Tibial nerve (tissue), 4 donors: ENCODE measurements at regions not wholly inside any gene's neighbourhood (a gene's known extent, or its start where the extent isn't known, plus 50 kb on each side); places are given as distances from the start of the nearest gene placed in this dataset.

Source experiments
- DNase-seq, 2 donors: peaks; one replicate each; pipeline ENCODE4 v3.0.0-alpha.2; 2019; ENCODE audit warnings: low spot score in 2 of 2
- H3K27ac ChIP-seq, 4 donors: fragments of 200-600 bp; sonication (generic) in 3 of 4; one replicate each; pipeline ENCODE4 v1.5.1; 2017 to 2019; ENCODE audit warnings: mild to moderate bottlenecking in 1 of 4
- H3K27me3 ChIP-seq, 2 donors: fragments of 200-600 bp; sonication (generic) in 1 of 2; one replicate each; pipeline versions ENCODE4 v1.5.1 to v1.6.0; 2017 to 2019
- H3K36me3 ChIP-seq, 3 donors: fragments of 200-600 bp; sonication (generic); one replicate each; pipeline ENCODE4 v1.5.1; 2018 to 2019
- H3K4me1 ChIP-seq, 4 donors: fragments of 200-600 bp; sonication (generic) in 3 of 4; one replicate each; pipeline ENCODE4 v1.5.1; 2017 to 2019
- H3K4me3 ChIP-seq, 4 donors: fragments of 200-600 bp; sonication (generic) in 3 of 4; one replicate each; pipeline ENCODE4 v1.5.1; 2017 to 2019; ENCODE audit warnings: mild to moderate bottlenecking in 1 of 4, moderate library complexity in 1 of 4
- H3K9me3 ChIP-seq, 4 donors: fragments of 200-600 bp; sonication (generic) in 3 of 4; one replicate each; pipeline ENCODE4 v1.5.1; 2017 to 2019
- EP300 ChIP-seq, 2 donors: sonication (generic); formaldehyde crosslinking; IDR thresholded peaks; one replicate each; pipeline ENCODE4 v1.6.1; 2017; ENCODE audit warnings: antibody characterized with exemption in 2 of 2, mild to moderate bottlenecking in 1 of 2
- POLR2A ChIP-seq, 2 donors: fragments of 450-650 bp; IDR thresholded peaks; one replicate each; pipeline ENCODE4 v1.6.1; 2017; ENCODE audit warnings: antibody characterized with exemption in 2 of 2, mild to moderate bottlenecking in 2 of 2, moderate library complexity in 2 of 2
- WGBS, 2 donors: methylation state at CpG; one replicate each; pipeline ENCODE4 v1.1.5; 2018; 5-methylcytosine and 5-hydroxymethylcytosine counted together
- TF ChIP-seq, protein P1 (sequence below), 5 experiments: fragments of 200-600 bp in 3 of 5; fragments of 450-650 bp in 2 of 5; sonication (generic) in 3 of 5; IDR thresholded peaks; one replicate each; pipeline ENCODE4 v1.5.1; 2016 to 2019; ENCODE audit warnings: antibody characterized with exemption in 5 of 5, mild to moderate bottlenecking in 3 of 5, moderate library complexity in 2 of 5

DNA sequence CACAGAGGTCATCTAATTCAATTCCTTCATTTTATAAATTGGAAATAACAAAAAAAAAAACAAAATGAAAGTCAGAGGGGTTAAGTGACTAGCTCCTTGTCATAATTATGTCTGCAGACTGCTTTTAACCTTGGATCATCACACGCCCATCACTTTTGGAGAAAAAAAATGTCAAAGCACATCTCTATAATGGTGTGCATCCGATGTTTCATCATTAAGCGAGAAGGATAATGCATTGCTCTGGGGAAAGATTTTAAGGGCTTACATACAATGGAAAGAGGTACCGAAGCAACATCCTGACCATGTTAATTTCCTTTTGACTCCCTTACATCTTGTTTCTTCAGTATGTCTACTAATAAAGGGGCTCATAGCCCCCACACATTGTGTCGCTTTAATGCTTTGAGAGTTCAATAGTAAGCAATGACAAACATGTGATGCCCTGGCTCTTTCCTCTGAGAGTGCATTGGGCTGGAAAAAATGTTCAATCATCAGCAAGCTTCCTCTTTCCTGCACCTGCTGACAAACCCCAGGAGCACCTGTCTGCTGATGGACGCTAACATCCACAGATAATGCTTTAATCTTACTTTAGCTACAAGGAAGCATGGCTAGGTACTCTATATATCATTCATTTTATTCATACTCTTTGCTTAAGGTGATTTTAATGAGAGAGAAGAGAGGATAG, 242.2 kb downstream of the SMARCA2 start:
- Histone ChIP-seq H3K4me1 (peaks cover 0 to 4% (median 0%) of the 10 kb centered on the region in 4 donors), H3K27me3 (no peaks in the 10 kb centered on the region), H3K36me3 (no peaks in the 10 kb centered on the region), H3K4me3 (no peak overlapping the region), H3K9me3 (no peaks in the 10 kb centered on the region), H3K27ac (no peak overlapping the region)
- WGBS, 2 donors: 88 to 89% methylated on average over 6 of the region's 6 CpGs
- TF ChIP-seq EP300 (IDR thresholded peaks at IDR 0.05) (no peak), POLR2A (IDR thresholded peaks at IDR 0.05) (no peak)
- TF ChIP-seq, protein P1, sequence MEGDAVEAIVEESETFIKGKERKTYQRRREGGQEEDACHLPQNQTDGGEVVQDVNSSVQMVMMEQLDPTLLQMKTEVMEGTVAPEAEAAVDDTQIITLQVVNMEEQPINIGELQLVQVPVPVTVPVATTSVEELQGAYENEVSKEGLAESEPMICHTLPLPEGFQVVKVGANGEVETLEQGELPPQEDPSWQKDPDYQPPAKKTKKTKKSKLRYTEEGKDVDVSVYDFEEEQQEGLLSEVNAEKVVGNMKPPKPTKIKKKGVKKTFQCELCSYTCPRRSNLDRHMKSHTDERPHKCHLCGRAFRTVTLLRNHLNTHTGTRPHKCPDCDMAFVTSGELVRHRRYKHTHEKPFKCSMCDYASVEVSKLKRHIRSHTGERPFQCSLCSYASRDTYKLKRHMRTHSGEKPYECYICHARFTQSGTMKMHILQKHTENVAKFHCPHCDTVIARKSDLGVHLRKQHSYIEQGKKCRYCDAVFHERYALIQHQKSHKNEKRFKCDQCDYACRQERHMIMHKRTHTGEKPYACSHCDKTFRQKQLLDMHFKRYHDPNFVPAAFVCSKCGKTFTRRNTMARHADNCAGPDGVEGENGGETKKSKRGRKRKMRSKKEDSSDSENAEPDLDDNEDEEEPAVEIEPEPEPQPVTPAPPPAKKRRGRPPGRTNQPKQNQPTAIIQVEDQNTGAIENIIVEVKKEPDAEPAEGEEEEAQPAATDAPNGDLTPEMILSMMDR (IDR thresholded peaks at IDR 0.05): no peak
- DNase-seq: no peak

DNA sequence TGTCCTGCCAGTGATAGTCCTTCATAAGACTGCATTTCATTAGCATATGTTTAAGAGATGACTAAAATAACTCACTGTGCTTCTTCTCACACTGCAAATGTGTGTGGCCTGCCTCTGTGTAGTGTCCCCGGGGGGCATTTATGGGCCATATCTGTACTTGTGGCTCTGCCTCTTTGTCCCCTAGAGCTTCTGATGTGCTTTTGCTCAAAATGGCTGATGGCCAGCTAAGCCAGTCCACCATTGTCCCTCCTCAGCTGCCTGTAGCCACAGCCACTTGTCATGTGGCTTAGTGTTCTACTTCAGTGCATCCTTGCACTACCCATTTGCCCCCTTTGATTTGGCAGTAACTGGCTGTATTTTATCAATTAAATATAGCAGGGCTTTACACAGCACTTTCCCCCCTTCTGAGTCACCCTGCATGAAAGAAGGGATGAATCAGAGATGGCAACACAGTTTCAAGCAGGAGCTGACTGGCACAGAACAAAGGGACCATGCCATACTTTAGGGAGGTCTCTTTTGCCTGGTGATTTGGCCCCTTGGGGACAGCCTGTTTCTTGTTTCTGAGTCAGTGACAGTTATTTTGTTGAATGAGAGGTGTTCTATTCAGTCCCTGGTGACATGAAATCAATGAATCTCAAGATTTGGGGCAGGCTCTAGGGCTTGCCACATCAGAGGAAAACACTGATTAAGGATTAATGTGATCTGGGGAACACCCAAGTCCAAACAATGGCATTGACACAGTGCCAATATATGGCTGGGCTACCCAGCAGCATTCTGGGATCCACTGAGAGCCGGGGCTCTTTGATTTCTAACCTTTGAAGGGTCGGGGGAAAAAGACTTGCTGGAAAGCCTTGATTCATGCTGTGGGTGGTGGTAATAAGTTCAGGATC, 245.5 kb downstream of the SMARCA2 start:
- Histone ChIP-seq H3K4me3 (no peak overlapping the region), H3K27me3 (no peaks in the 10 kb centered on the region), H3K36me3 (no peaks in the 10 kb centered on the region), H3K27ac (no peak overlapping the region), H3K4me1 (peaks cover 0 to 17% (median 3%) of the 10 kb centered on the region in 4 donors), H3K9me3 (no peaks in the 10 kb centered on the region)
- DNase-seq: no peak
- 53 to 57% methylated on average over 3 of the region's 3 CpGs for WGBS, 2 donors
- TF ChIP-seq POLR2A (IDR thresholded peaks at IDR 0.05) (no peak), EP300 (IDR thresholded peaks at IDR 0.05) (no peak)
- TF ChIP-seq, protein P1 (IDR thresholded peaks at IDR 0.05): no peak

GRCh38 chr9:2261421-2262103, 246.4 kb downstream of the SMARCA2 start:
- 72 to 80% methylated on average over 4 of the region's 4 CpGs for WGBS, 2 donors
- Histone ChIP-seq H3K27me3 (no peaks in the 10 kb centered on the region), H3K4me3 (no peak overlapping the region), H3K9me3 (no peaks in the 10 kb centered on the region), H3K36me3 (no peaks in the 10 kb centered on the region), H3K27ac (no peak overlapping the region), H3K4me1 (peaks cover 0 to 17% (median 3%) of the 10 kb centered on the region in 4 donors)
- no peak for TF ChIP-seq POLR2A (IDR thresholded peaks at IDR 0.05)
- TF ChIP-seq, protein P1 (IDR thresholded peaks at IDR 0.05): no peak
- TF ChIP-seq EP300 (IDR thresholded peaks at IDR 0.05): no peak
- no peak for DNase-seq

DNA sequence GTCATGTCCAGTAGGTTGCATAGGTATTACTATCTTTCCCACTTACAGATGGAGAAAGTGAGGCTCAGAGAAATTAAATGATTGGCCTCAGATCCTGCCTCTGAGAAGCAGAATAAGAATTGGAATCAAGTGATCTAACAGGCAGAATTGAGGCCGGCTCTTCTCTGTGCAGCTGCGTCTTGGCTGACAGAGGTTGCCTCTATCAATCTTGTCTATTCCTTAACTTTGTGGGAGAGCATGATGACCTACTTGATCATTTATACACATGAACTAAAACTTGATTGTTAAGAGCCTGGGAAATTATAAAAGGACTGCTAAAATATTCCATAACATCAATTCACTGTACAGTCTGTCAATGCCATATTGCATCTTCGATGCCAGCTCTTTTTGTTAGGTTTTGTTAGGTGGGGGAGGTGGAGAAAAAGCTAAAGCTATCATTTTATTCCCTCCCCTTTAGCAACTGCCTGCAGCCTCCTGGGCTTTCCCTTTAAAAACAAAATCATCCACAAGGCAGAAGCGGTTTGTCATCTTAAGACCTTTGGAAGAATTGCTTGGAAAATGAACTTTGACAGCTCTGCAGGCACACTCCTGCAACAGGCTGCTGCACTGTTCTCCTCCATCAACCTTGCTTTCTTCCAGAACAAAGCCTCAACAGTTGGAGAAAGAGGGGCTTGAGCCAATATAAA, 247.4 kb downstream of the SMARCA2 start:
- WGBS, 2 donors: 32 to 38% methylated on average over 4 of the region's 4 CpGs
- no peaks in the 10 kb centered on the region for H3K27me3 ChIP-seq
- no peak overlapping the region for H3K27ac ChIP-seq

More for the DNA sequence above, 247.4 kb downstream of the SMARCA2 start:
- Histone ChIP-seq H3K9me3 (no peaks in the 10 kb centered on the region), H3K4me3 (no peak overlapping the region), H3K36me3 (no peaks in the 10 kb centered on the region), H3K4me1 (peaks cover 0 to 21% (median 3%) of the 10 kb centered on the region in 4 donors)
- TF ChIP-seq EP300 (IDR thresholded peaks at IDR 0.05) (no peak), POLR2A (IDR thresholded peaks at IDR 0.05) (no peak)
- TF ChIP-seq, protein P1 (IDR thresholded peaks at IDR 0.05): no peak
- DNase-seq: no peak
